ENCODE measurements at regions not wholly inside any gene's neighbourhood (a gene's known extent, or its start where the extent isn't known, plus 50 kb on each side); places are given as distances from the start of the nearest gene placed in this dataset.

GRCh38 chr4:149280806-149281205, 534.8 kb downstream of the IQCM start:
- TF ChIP-seq ZNF174 (tag by site-specific recombination; IDR thresholded peaks at IDR 0.05) (no peak), ZBTB7A (tag by site-specific recombination; IDR thresholded peaks at IDR 0.05; ENCODE audit: low read depth) (no peak), CTCF (tag by site-specific recombination; IDR thresholded peaks at IDR 0.05) (no peak), PBX3 (CRISPR knock-in tag; IDR thresholded peaks at IDR 0.05) (no peak), ZSCAN23 (tag by site-specific recombination; IDR thresholded peaks at IDR 0.05) (no peak), ZNF544 (tag by site-specific recombination; IDR thresholded peaks at IDR 0.05) (no peak), ZSCAN18 (tag by site-specific recombination; IDR thresholded peaks at IDR 0.05) (no peak), ZNF639 (tag by site-specific recombination; IDR thresholded peaks at IDR 0.05) (no peak), TCF7L2 (IDR thresholded peaks at IDR 0.05; ENCODE audit: borderline replicate concordance, low read depth, low read length) (no peak), ZFP41 (tag by site-specific recombination; IDR thresholded peaks at IDR 0.05; ENCODE audit: borderline replicate concordance) (no peak)
